HG02943 (cell line): ENCODE measurements at regions not wholly inside any gene's neighbourhood (a gene's known extent, or its start where the extent isn't known, plus 50 kb on each side); places are given as distances from the start of the nearest gene placed in this dataset.

Experiments used
- ATAC-seq: cut with Tn5 transposase; IDR thresholded peaks from one replicate; pipeline ENCODE4 v1.9.1; 2021; ENCODE audit warnings: mild to moderate bottlenecking, low read depth, moderate library complexity; ENCODE audit not compliant: unreplicated experiment

GRCh38 chr18:2376707-2377106, 194.6 kb downstream of the METTL4 start:
- ATAC-seq, result no peak

GRCh38 chr18:2380101-2380500, 191.2 kb downstream of the METTL4 start:
- ATAC-seq, result no peak

- no peak for ATAC-seq
These were observed 189.8 kb downstream of the METTL4 start for GRCh38 chr18:2381539-2381938.

DNA sequence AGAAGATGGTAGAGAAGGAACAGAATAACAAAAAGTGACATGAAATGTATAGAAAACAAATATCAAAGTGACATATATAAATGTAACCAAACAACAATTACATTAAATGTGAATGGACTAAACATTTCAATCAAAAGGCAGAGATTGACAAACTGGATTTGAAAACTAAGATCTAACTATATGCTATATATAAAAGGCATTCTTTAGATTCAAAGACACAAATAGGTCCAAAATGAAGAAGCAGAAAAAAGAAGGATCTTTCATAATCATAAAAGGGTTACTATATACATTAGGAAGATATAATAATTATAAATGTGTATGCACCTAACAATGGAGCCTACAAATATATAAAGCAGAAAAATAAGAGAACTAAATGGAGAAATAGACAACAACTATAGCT, 183.7 kb downstream of the METTL4 start:
- ATAC-seq, result no peak

GRCh38 chr18:2390158-2390557, 181.1 kb downstream of the METTL4 start:
- no peak for ATAC-seq

DNA sequence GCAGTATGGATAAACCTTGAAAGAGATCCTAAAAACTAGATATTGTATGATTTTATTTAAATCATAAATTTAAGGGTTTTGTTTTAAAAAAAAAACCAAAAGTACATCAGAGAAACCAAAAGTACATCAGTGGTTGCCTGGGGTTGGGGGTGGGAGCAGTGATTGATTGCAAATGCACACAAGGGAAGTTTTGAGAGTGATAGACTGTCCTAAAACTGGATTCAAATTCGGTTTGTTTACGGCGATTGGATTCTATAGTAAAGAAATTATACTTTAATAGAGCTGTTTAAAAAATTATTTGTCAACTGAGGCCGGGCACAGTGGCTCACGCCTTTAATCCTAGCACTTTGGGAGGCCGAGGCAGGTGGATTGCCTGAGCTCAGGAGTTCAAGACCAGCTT, 179.8 kb downstream of the METTL4 start:
- ATAC-seq, result no peak

DNA sequence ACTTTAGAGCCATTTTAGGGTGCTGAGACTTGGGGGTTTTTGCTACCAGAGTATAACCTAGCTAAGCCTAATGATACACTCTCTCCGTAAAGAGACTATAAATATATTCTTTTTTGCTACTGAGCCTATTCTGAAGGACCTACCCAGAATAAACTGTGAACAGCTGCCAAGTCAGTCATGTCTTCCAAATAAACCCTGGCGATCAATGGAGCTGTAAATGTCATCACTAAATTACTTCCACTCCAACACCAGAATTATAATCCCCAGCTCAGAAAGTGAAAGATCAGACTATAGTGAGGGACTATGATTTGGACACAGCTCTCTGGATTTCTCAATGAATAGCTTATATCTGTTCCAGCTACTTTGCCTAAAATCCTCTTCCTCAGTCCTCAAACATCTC, 178.9 kb downstream of the METTL4 start:
- ATAC-seq, result no peak

- ATAC-seq, result no peak
These were observed 176.6 kb downstream of the METTL4 start for GRCh38 chr18:2394684-2395083.

DNA sequence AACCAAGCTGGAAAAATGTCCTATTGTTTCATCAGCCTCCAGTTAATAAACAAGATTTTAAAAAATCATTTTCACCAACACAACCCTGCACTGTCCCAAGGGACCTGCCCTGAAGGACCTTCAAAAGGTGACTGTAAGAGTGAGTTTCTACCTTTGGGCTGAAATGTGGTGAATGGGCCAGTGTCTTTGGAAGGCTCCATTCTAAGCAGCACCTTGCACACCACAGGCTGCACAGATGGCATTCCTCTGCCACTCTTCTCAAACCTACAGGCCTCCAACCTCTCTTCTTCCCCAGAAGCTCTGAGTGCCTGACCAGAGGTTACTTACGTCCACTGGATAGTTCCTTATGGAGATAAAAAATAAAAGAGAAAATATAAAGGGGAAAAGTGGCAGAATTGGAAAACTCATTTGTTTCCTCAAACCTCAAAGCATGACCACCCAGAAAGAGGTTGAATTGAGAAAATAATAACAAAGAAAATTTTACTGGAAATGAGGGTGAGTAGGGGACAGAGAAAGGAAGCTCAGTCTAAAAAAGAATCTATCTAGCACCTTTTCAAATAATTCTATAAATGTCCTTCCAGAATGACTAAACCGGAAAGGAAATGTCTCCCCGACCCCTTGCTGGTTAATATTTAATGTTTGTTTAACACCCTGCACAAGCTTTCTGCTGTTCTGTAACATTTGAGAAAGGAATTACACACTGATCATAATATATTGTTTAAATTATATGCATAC, 175.7 kb downstream of the METTL4 start:
- ATAC-seq, result peak; percentile 82

DNA sequence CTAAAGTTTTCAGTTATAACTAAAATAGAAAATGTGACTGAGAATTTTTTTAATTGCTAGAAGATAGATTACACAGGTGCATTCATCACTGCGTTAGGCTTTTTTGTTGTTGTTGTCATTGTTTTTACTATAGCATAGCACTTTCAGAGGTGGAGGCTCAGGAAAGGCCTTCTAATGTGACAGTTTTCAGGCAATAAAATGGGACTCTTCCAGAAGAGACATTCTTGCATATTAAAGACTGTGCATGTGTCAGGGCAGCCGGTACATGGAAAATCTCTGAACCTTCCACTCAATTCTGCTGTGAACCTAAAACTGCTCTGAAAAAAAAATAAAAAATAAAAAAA, 175.2 kb downstream of the METTL4 start:
- ATAC-seq, result peak; percentile 29

DNA sequence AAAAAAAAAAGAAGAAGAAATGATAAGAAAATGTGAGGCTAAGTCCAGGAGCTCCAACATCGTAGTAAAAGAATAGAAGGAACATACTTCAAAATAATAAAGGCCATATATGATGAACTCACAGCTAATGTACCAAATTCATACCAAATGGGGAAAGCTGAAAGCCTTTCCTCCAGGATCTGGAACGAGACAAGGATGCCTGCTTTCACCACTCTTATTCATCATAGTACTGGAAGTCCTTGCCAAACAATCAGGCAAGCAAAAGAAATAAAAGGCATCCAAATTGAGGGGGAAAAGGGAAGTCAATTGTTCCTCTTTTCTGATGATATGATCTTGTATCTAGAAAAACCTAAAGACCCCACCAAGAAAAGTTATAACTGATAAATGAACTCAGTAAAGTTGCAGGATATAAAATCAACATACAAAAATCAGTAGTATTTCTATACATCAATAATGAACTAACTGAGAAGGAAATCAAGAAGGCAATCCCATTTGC, 170.6 kb downstream of the METTL4 start:
- ATAC-seq, result no peak

- ATAC-seq, result no peak
These were observed 169.2 kb downstream of the METTL4 start for GRCh38 chr18:2402084-2402483.

GRCh38 chr18:2406544-2406943, 164.8 kb downstream of the METTL4 start:
- ATAC-seq, result no peak

DNA sequence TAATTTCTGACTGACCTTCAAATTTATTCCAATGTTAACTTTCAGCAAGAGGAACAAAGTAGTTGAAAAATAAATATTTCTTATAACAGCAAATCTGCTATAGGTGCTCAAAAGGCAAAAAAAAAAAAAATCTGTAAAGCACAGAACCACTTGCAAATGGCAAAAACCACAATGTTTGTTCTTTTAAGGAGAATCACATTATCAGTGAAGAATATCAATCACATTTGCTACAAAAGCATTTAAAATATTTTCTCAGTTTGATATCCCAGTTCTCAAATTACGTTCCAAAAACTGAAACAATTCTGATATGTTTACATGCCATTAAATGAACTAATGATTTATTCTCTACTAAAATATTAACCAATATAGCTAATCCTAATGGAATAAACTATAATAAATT, 163.3 kb downstream of the METTL4 start:
- ATAC-seq, result no peak

DNA sequence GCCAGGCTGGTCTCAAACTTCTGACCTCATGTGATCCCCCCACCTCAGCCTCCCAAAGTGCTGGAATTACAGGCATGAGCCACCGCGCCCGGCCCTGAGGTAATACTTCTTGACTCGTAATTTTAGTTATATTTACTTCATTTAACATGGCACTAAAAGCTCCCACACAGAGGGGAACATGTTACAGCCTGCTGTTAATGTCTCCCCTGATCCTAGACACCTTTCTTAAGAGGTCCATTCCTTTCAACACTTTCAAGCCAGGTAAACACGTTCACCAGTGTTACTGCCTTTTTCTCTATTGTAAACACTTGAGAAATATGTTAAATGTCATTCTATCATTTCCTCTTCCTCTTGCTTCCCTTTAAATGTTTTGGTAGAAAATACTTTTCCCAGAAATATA, 161.4 kb downstream of the METTL4 start:
- ATAC-seq, result no peak

- ATAC-seq, result no peak
These were observed 160.6 kb downstream of the METTL4 start for GRCh38 chr18:2410688-2411087.

GRCh38 chr18:2411381-2411960, 159.8 kb downstream of the METTL4 start:
- ATAC-seq, result no peak

DNA sequence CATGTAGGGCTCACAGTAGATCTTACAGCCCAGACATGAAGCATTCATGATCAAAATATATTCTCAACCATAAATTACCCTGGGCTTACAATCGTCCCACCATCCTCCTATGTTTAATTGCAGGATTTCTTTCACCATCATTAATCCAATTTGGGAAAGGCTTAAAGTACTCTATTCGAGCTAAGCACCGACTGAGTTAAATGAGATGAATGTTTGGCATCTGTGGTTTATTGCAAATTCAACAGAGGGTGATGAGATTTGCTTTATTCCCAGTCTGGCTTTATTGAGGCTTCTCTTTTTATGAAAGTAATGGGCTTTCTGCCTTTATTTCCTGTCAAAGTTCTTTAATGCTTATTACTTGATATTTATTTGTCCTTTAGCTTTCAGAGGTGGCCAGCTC, 159.0 kb downstream of the METTL4 start:
- ATAC-seq, result no peak

DNA sequence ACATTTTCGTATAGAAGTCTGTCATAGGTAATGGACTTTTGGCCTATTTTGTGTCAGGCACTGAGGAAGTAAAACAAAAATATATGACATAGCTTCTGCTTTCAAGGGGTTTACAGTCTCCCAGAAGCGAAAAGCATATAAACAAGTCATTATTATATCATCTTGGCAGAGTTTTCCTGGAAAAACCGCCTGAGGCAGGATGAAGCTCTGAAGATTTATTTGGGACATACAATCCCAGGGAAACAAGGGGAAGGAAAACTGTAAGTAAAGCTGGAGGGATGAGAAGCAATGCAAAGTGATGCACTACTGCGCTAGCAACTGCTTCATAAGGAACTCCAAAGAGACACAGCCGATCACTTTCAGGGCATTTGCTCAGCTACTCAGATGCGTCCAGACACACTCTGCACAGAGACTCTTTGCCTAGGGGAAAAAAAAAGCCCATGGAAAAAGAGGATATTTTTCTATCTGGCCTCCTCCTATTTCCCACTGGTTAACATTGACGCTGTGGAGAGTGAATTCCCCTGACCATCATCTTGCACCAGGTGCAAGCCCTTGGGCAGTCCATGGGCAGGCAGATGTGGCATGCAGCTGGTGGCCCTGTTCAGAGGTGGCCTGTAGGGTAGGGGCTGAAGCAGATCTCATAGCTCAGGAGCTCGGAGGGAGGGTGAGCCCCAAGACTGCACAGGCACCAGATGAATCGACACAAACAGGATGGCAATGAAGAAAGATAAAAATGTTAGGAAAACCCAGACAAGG, 158.1 kb downstream of the METTL4 start:
- no peak for ATAC-seq

DNA sequence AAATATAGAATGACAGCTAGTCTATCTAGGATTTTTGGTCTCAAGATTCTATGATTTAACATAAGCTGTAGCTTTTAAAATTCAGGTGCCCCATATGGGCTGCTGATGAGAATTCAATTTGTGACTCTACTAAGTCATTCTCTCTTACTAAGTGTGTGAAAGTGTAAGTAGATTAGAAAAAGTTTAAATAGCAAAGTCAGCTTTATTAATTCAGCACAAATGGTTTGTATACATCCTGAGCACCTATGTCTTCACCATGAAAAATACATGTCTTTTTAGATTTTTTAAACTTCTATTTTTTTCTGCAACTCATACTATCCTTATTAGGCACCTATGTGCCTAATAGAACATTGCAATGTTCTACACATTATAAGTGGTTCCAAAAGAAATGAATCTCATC, 157.1 kb downstream of the METTL4 start:
- no peak for ATAC-seq

- no peak for ATAC-seq
These were observed 155.6 kb downstream of the METTL4 start for GRCh38 chr18:2415656-2416055.
